GM21619 (cell line): ENCODE measurements at regions not wholly inside any gene's neighbourhood (a gene's known extent, or its start where the extent isn't known, plus 50 kb on each side); places are given as distances from the start of the nearest gene placed in this dataset.

Experiments used
- ATAC-seq: cut with Tn5 transposase; IDR thresholded peaks from one replicate; pipeline ENCODE4 v1.9.1; 2021; ENCODE audit not compliant: unreplicated experiment

GRCh38 chr2:122583159-122583917 is 827.9 kb downstream of the TSN start:
- no peak for ATAC-seq

GRCh38 chr2:122590524-122590923 is 835.1 kb downstream of the TSN start:
- no peak for ATAC-seq

GRCh38 chr2:122595065-122595464 is 839.6 kb downstream of the TSN start:
- ATAC-seq = no peak

DNA sequence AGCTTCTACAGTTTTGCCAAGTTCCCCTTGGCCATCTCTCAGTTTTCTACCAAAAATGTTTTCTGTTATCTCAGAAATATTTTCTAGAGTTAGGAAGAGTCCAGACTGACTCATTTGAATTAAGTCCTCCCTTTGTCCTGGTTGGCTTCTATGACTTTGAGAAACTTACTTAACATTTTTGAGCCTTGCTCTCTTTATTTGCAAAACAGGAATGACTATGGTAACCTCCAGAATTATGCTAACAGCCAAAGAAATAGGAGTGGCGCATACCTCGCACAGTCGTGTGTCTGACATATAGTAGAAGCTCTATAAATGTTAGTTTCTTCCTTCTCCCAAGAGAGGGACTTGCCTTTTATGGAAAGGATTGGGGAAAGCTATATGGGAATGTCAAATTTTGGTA is 841.1 kb downstream of the TSN start:
- ATAC-seq = no peak

DNA sequence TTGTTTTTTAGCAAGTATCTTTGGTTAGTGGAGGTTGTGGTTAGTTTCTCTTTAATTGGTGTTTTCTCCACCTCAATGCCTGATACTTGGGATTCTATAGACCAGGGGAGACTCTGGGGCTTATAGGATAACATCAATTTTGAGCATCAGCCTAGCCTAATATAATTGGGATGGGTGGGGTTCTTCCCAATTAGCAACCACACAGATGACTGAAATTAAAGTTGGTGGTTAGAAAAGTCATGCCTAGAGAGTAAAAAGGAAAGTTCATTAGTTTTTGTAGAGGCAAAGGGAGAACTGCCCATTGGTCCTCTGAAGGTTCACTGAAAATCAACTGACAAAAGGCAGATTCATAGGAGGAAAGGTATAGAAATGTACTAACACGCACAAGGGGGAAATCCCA is 843.3 kb downstream of the TSN start:
- no peak for ATAC-seq

- ATAC-seq = no peak
Measured at GRCh38 chr2:122610948-122611609, 855.6 kb downstream of the TSN start.

GRCh38 chr2:122622934-122623333 is 867.5 kb downstream of the TSN start:
- ATAC-seq = no peak

DNA sequence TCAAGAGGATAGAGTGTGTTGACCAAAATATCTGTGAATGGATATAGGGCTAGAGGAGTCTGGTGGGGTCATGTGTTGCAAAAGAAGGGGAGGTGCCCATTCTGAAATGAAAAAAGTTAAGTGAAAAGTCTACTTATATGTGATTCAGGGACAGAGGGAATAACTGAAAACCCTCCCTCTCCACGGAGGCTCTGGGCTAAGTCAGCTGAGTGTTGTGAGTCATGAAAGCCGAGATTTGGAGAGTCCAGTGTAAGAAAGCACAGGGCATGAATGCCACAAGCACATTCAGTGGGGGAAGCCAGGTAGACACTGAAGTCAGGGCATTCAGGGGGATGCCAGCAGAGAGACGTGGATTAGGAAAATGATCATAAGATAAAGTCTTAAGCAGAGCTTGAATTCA is 871.9 kb downstream of the TSN start:
- ATAC-seq = no peak

GRCh38 chr2:122634256-122634655 is 878.8 kb downstream of the TSN start:
- ATAC-seq = no peak

DNA sequence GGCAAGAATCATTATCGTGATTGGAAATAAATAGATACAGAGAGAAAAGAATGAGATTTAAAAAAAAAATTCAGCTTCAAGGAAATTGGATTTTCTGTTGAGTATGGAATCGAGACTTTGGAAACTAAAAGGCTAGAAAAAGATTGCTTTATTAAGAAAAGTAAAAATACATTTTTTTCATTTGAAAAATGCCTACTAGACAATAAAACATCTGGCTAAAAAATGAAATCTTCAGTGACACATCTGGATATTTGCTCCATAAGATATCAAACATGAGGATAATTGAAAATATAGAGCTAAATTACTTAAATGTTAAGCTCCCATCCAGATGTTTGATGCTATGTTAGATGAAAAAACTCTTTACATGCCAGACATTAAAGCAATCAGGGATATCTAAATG is 879.5 kb downstream of the TSN start:
- no peak for ATAC-seq

DNA sequence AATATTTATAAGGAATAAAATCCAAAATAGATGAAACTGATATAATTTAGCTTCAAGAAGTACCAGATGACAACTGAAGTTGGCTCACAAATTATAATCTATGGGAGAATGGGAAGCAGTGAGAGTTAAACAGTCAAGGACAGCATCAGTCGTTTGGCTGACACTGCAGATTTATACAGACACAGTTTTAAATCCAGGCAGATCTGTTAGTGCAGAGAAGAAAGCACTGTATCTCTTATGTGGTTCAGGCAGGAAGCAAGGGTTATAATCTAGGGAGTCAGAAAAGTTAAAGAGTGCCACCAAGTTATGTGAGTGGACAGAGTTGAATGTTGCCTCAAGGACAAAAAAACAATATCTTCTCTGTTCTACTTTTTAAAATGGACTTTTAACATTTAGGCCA is 880.2 kb downstream of the TSN start:
- no peak for ATAC-seq

- ATAC-seq = no peak
Measured at GRCh38 chr2:122636097-122636496, 880.6 kb downstream of the TSN start.

DNA sequence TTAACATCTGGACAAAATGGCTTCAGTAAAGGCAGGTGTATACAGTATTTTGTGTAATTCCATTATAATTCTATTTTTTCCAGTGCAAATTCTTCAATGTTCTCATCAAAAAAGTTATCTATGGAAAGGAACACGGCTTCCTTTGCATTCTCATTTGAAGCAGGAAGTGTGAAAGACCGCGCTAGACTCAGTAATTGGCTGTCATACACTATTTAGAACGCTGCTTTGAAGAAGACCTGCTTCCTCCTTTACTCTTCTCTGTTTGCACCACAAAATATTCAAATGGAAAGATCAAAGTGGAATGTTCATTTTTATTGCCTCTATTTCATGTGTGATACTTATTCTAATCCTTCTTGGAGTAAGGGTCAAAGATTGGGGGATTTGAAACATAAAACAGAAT is 883.7 kb downstream of the TSN start:
- no peak for ATAC-seq

GRCh38 chr2:122639711-122640110 is 884.3 kb downstream of the TSN start:
- no peak for ATAC-seq

- no peak for ATAC-seq
Measured at GRCh38 chr2:122643725-122644329, 888.4 kb downstream of the TSN start.

DNA sequence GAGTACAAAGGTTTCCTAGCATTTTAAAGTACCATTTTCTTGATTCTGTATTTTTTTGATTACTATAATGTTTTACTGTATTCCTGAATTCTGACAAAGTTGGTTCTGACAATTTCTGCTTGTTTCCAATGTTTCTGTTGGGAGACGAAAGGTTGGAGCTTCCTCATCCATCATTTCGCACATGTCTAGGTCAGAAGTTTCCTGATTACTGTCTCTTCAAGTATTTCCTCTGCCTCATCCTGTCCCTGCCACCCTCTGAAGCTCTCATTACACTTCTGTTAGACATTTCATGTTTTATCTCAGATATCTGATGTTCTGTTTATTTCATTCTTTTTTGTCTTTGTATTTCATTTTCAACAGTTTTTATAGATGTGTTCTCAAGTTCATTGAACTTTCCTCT is 895.8 kb downstream of the TSN start:
- ATAC-seq = no peak

- no peak for ATAC-seq
Measured at GRCh38 chr2:122651780-122652179, 896.3 kb downstream of the TSN start.

DNA sequence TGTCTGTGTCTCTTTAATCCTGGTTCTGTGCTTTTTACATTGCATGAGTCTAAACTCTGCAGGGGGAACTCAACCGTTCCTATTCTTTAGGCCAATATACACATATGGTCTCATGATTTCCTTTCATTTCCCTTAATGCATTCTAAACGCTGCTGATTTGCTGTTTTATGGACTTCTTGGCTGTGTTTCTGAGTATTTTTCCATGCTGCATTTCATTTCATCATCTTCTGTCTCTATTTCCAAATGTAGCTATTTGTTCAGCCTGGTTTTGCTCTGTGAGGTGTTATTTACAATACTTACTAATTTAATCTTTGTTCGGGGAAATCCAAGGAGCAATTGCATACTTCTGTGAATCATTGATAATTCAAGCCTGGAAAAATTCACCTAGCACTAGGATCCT is 897.2 kb downstream of the TSN start:
- ATAC-seq = no peak

- ATAC-seq = no peak
Measured at GRCh38 chr2:122656403-122656802, 901.0 kb downstream of the TSN start.

GRCh38 chr2:122660786-122661634 is 905.6 kb downstream of the TSN start:
- no peak for ATAC-seq

- no peak for ATAC-seq
Measured at GRCh38 chr2:122663620-122664019, 908.2 kb downstream of the TSN start.
